ENCODE measurements at regions not wholly inside any gene's neighbourhood (a gene's known extent, or its start where the extent isn't known, plus 50 kb on each side); places are given as distances from the start of the nearest gene placed in this dataset.

- TF ChIP-seq CTCF (IDR thresholded peaks at IDR 0.05) (no peak), EZH2 (IDR thresholded peaks at IDR 0.05; ENCODE audit: borderline replicate concordance, insufficient read depth, low read depth, low read length, poor library complexity, severe bottlenecking) (no peak)
These were observed 165.9 kb downstream of the PTBP2 start for GRCh38 chr1:96887501-96887900.

All from B cell (primary cell).